ENCODE measurements at regions not wholly inside any gene's neighbourhood (a gene's known extent, or its start where the extent isn't known, plus 50 kb on each side); places are given as distances from the start of the nearest gene placed in this dataset.

- Mint-ChIP-seq H3K36me3 (ENCODE audit: insufficient read depth in 1 of 3, low read depth in 3 of 3) (peaks cover 2 to 22% (median 6%) of the 10 kb centered on the region in 3 experiments; a peak in 6 of 7 replicates), H3K4me1 (peaks cover 26 to 31% of the 10 kb centered on the region in 2 experiments), H3K27ac (peak overlapping the region; percentile 49 to 94 (median 81); a peak in 6 of 7 replicates), H3K27me3 (ENCODE audit: low read depth) (no peaks in the 10 kb centered on the region), H3K4me3 (no peak overlapping the region), H3K9me3 (peaks cover 9 to 18% of the 10 kb centered on the region in 2 experiments)
- Histone ChIP-seq H4K8ac (replicated peaks; ENCODE audit: insufficient read length, low read depth, low read length) (no peak overlapping the region), H4K5ac (ENCODE audit: insufficient read length, low read depth, low read length) (no peak overlapping the region), H4K91ac (ENCODE audit: insufficient read length, low read depth, low read length) (no peak overlapping the region), H4K20me1 (ENCODE audit: control insufficient read depth, insufficient read depth, insufficient read length) (no peaks in the 10 kb centered on the region), H3K23me2 (ENCODE audit: insufficient read length, low read depth, low read length, poor library complexity, severe bottlenecking) (no peaks in the 10 kb centered on the region), H3K56ac (ENCODE audit: insufficient read length, low read depth, low read length) (no peak overlapping the region), H3K18ac (ENCODE audit: insufficient read length, low read depth, low read length) (no peak overlapping the region), H3K4me2 (ENCODE audit: insufficient read depth, insufficient read length, low read length) (no peak overlapping the region), H3K27me3 (ENCODE audit: insufficient read depth, low read length) (no peaks in the 10 kb centered on the region), H3T11ph (ENCODE audit: low read length) (no peak overlapping the region), H2AFZ (ENCODE audit: low read length) (no peak overlapping the region), H2BK120ac (ENCODE audit: low read depth, low read length, poor library complexity, severe bottlenecking) (no peak overlapping the region), H3K23ac (ENCODE audit: insufficient read length, low read depth, low read length) (no peak overlapping the region), H3K27ac (ENCODE audit: insufficient read length, low read depth, low read length) (no peak overlapping the region), H3K9me3 (ENCODE audit: control insufficient read depth, low read depth, low read length) (no peaks in the 10 kb centered on the region), H3K4me1 (ENCODE audit: insufficient read depth, low read length) (peaks cover 7% of the 10 kb centered on the region; the same call in 1 of the 2 replicates), H2BK12ac (ENCODE audit: insufficient read length, low read depth, low read length) (no peak overlapping the region), H3K14ac (ENCODE audit: insufficient read depth, low read length) (no peak overlapping the region), H3K79me1 (ENCODE audit: insufficient read depth, low read depth, low read length, poor library complexity, severe bottlenecking) (no peaks in the 10 kb centered on the region), H2BK15ac (ENCODE audit: low read depth, low read length) (no peak overlapping the region), H3K9ac (ENCODE audit: extremely low read depth, insufficient read length, low read length) (no peak overlapping the region), H2BK5ac (ENCODE audit: insufficient read length, low read length) (no peak overlapping the region), H3K4ac (ENCODE audit: low read depth, low read length) (no peak overlapping the region), H3K79me2 (ENCODE audit: insufficient read depth, low read length) (no peaks in the 10 kb centered on the region), H2BK20ac (ENCODE audit: low read depth, low read length, poor library complexity, severe bottlenecking) (no peak overlapping the region), H2AK5ac (ENCODE audit: insufficient read length, low read length) (no peak overlapping the region)
- DNase-seq = peak; percentile 74
- TF ChIP-seq CTCF (conservative IDR thresholded peaks at IDR 0.05) = no peak
- WGBS (ENCODE audit: extremely low coverage, insufficient read length, low lambda C conversion rate) = no CpG with 5 or more reads among the region's 1 CpG
Measured at GRCh38 chr6:71181565-71181964, 107.0 kb upstream of the OGFRL1 start.
